Activated CD4-positive, alpha-beta T cell treated with anti-CD3 and anti-CD28 coated beads, Interleukin-2, Interleukin-6, amounts not matched to agents 100 ng/mL and 50 ng/mL, durations not matched to agents 16 hours and 8 hours (primary cell): ENCODE measurements at regions not wholly inside any gene's neighbourhood (a gene's known extent, or its start where the extent isn't known, plus 50 kb on each side); places are given as distances from the start of the nearest gene placed in this dataset.
"Not testable (repeated sequence)": the region's sequence is repeated elsewhere in the genome, so short reads cannot be mapped to it uniquely, and the experiment has no call there.

ENCODE experiments used
- DNase-seq: peaks from one replicate; pipeline ENCODE4 v3.0.0-alpha.2; 2020

DNA sequence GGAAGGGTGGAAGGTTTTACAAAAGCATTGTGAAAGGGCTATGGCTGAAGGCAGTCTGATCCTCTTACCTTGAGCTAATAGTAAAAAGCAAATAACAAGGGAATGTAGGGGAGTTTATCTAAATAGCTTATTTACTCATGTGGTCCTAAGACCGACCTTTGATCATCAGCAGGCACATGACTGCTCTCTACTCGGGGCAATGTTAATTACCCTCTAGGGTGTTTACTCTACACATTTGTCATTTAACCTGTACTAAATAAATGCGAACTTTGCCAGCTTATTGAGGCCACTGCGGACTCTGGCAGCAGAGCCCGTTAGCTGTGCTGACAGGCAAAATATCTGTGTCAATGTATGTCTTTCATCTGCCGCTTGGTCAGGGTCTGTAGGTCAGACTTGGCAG is 768.3 kb upstream of the ATXN7L3B start:
- no peak for DNase-seq

GRCh38 chr12:73798523-73798922 is 739.1 kb upstream of the ATXN7L3B start:
- DNase-seq = no peak

DNA sequence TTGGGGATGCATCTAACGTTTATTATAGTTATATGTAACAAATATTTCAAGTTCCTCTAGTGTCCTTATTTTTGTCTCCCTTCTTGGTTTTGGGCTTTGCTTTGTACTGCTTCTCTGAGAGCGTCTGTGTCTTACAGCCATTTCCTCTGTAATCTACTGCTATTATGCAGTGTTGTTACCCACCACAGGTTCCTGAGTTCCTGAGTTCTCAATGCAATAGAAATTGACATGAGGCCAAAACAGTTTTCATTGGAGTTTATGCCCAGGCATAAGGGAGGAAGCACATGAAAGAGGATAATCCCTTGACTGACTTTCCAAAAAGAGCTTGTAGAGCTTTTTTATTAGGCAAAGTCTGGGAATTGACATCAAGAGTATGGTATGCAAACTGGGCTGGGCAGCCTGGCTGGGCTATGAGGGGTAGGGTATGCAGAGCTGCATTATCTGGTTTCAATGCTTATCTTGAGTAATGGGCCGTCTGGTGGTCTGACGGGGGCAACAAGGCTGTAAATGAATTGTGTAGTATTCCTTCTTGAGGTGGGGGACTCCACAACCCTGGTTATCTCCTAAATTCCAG is 722.5 kb upstream of the ATXN7L3B start:
- no peak for DNase-seq

- no peak for DNase-seq
Observed at GRCh38 chr12:73817161-73817560, 720.5 kb upstream of the ATXN7L3B start.

- no peak for DNase-seq
Observed at GRCh38 chr12:73833746-73834145, 703.9 kb upstream of the ATXN7L3B start.

DNA sequence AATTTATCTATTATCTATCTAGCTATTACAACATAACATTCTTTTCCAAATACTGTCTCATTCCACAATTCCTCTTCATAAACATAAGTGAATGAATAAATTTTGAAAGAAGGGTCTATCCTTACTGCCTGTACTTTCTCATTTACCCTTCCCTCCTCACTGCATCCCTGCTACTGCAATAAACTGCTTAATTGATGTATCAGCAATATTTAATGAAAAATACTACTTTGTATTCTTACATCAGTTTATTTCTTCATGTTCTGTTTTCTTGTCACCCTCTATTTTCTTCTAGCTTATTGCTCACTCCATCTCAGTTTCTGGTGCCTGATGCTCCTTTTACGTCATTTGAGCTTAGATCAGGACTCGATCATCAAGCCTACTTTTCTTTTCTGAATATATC is 695.7 kb upstream of the ATXN7L3B start:
- DNase-seq = no peak

DNA sequence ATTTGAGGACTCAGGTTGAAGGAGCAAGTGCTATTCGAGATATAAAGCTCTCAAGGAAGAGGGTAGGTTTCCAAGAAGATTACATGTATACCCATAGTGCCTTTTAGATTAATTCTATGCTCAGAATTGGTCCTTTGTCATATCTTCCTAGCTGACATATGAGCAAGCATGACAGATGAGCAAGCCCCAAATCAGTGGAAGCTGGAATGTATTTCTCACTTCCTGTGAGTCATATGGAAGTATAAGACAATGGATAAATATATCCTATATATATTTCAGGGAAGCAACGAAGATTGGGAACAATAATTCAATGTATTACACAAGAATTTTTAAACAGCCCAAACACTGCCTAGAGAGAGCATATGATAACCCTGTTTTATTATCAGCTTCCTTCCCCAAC is 674.1 kb upstream of the ATXN7L3B start:
- DNase-seq = no peak

DNA sequence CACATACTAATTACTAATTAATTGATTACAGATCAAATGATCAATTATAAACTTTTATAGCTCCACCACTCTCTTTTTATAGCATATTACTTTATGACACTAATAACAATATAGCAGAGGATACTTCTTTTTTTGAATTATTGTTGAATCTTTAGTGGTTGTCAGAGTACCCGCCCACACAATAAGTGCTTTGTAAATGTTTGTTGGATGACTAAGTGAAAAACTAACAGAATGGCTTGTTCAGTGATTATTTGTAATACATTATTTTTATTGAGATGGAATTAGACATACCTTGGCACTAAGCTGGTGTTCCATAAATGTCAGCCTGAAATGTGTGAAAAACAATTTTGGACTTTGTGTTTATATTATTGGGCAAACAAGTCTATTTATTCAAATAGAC is 670.5 kb upstream of the ATXN7L3B start:
- no peak for DNase-seq

DNA sequence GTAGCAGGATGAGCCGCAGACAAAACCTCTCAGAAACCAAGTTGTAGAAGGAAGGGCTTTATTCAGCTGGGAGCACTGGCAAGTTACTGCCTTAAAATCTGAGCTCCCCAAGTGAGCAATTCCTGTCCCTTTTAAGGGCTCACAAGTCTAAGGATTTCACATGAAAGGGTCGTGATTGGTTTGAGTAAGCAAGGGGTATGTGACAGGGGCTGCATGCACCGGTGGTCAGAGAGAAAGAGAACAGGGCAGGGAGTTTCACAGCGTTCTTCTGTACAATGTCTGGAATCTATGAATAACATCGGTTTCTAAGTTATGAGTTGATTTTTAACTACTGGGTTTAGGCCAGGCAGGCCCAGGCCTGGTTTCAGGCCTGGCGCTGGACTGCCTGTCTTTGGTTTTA is 660.3 kb upstream of the ATXN7L3B start:
- not testable (repeated sequence) for DNase-seq

GRCh38 chr12:73892201-73892600 is 645.4 kb upstream of the ATXN7L3B start:
- DNase-seq = no peak

- no peak for DNase-seq
Observed at GRCh38 chr12:73898645-73899044, 639.0 kb upstream of the ATXN7L3B start.

DNA sequence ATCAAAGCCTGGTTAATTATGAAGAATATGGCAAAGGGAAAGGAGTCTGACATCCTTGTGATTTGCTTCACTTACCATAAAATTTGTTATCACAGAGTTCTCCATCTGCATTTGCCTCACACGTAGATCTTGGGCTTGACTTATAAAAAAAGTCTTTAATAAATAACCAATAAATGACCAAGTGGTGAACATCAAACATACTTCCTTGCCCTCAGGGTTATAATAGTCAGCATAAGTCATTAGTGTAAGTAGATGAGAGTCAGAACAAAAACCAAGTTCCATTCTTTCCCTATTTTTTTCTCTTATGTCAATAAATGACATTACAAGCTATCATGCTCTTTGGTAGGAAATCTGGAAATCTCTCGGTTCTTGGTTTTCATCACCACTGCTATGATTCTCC is 635.4 kb upstream of the ATXN7L3B start:
- no peak for DNase-seq

DNA sequence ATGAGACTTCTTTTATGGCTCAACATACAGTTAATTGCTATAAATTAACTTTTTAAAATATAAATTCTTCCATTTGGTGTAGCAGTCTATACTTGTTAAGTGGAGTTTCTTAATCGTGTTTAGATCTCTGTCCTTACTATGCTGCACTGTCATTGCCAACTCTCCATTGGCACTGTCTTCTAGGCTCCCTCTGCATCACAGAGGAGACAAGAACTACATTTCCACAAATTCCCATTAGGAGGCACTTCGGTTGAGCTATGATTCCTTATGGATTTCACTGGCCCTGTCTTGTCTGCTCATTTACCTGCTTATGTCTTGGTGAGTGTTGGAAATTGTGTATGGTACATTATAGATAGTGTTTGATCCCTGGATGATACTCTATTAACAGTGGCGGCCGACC is 630.9 kb upstream of the ATXN7L3B start:
- no peak for DNase-seq

GRCh38 chr12:73935817-73936216 is 601.8 kb upstream of the ATXN7L3B start:
- DNase-seq = no peak

DNA sequence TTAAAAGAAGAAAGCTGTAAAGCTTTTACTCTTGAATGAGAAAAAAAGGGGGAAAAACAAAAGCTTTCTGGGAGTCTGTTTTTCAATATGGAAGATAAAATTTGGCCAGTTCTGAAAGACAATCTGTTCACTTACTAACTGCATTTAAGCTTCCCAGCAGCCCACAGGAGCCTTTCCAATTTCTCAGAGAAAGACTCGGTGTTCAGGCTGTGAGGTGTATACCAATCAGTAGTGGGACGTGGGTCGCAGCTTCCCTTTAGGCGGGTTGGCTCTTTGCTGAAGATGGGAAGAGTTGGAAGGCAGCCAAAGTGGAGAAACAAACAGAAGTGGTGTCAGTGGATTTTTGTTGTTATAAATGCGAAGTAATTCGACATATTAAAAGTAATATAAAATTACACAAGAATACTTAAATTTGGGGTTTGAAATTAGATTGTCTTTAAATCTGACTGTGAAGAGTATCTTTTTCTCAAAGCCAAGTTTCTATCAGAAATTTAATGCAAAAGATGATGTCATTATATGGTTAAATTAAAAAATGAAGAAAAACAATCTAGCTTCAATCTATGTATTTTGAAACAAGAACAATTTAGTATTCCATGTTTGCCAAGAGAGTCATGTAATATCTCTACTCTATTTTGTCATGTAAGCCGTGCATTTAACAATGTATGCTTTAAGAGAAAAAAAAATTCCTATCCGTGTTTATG is 590.2 kb upstream of the ATXN7L3B start:
- DNase-seq = no peak

DNA sequence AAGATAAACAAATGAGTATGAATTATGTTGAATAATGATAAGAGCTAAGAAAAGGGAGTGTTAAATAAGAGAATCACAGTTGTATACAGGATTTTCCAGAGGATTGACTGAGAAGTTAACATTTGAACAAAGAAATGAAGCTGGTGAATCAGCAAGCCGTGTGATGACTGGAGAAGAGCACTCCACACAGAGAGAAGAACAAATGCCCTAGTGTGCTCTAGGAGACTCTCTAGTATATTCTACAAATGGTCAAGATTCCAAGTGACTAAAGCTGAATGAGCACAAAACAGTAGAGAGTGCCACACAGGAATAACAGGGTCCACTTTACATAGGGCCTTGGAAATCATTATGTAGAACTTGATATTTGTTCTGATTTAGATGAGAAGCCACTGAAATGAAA is 587.1 kb upstream of the ATXN7L3B start:
- no peak for DNase-seq

GRCh38 chr12:73951956-73952703 is 585.5 kb upstream of the ATXN7L3B start:
- DNase-seq = no peak

- no peak for DNase-seq
Observed at GRCh38 chr12:73964641-73965040, 573.0 kb upstream of the ATXN7L3B start.

- no peak for DNase-seq
Observed at GRCh38 chr12:73973486-73973885, 564.1 kb upstream of the ATXN7L3B start.

- no peak for DNase-seq
Observed at GRCh38 chr12:73984552-73984951, 553.1 kb upstream of the ATXN7L3B start.

- no peak for DNase-seq
Observed at GRCh38 chr12:73991138-73991537, 546.5 kb upstream of the ATXN7L3B start.

DNA sequence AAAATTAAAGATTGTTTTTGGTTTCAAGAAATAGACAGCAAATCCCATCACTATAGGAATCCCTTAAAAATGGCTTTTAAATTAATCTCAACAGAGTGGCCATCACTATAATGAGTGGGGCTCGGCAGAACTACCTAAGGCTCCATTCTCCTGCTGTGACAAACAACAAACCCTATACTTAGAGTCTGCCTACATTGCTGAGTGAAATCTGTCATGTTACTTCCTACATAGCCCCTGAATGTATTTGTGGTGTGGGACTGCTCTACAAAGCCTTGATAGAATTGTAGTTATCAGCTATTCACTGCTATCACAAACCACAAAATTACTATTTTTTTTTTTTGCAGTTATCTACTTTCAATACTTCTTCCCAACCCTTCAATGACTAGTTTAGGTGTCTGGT is 538.7 kb upstream of the ATXN7L3B start:
- no peak for DNase-seq

DNA sequence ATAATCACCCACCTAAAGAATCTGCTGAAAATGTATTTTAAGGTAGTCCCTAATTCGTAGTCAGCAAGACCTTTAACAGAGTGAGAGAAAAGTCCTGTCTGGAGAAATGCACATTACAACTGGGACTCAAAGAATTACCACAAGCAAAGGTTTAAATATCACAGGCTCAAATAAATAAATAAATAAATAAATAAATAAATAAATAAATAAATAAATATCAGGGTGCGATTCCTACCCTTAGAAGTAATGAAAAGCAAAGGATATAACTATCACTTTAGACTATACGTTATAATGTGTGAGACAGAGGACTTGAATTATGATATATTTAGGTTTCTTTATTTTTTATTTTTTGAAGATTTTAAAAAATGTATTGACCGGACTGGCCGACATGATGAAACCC is 522.5 kb upstream of the ATXN7L3B start:
- DNase-seq = no peak

DNA sequence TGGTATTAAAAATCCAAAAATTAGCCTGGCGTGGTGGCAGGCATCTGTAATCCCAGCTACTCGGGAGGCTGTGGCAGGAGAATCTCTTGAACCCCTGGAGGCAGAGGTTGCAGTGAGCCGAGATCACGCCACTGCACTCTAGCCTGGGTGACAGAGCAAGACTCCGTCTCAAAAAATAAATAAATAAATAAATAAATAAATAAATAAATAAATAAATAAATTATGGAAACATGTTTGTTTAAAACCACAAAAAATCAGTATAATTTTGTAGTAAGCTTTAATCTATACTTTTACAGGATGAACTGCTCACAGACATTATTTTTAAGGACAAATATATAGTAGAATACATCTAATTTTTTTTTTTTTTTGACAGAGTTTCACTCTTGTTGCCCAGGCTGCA is 521.3 kb upstream of the ATXN7L3B start:
- not testable (repeated sequence) for DNase-seq
